Smooth muscle cell (in vitro differentiated cells): ENCODE measurements at regions not wholly inside any gene's neighbourhood (a gene's known extent, or its start where the extent isn't known, plus 50 kb on each side); places are given as distances from the start of the nearest gene placed in this dataset.

ENCODE experiments used
- DNase-seq: peaks from one replicate; lab custom pipeline; 2025; ENCODE audit not compliant: unreplicated experiment; lab: John Stamatoyannopoulos, UW
- H2AFZ ChIP-seq: fragments of 200-600 bp; sonication (generic); 2 replicates; pipeline ENCODE4 v1.6.0; 2016; ENCODE audit warnings: antibody characterized with exemption, low read depth, mild to moderate bottlenecking
- H3F3A ChIP-seq: fragments of 200-600 bp; sonication (generic); 2 replicates; pipeline ENCODE4 v1.6.0; 2017; ENCODE audit warnings: antibody characterized with exemption, low read depth
- H3K27ac ChIP-seq: fragments of 200-600 bp; sonication (generic); 2 replicates; pipeline ENCODE4 v1.5.1; 2016; ENCODE audit warnings: low read depth, mild to moderate bottlenecking
- H3K27me3 ChIP-seq: fragments of 200-600 bp; sonication (generic); 2 replicates; pipeline ENCODE4 v1.6.1; 2016; ENCODE audit warnings: low read depth, mild to moderate bottlenecking
- H3K36me3 ChIP-seq: fragments of 200-600 bp; sonication (generic); 2 replicates; pipeline ENCODE4 v1.5.1; 2016; ENCODE audit warnings: low read depth
- H3K4me1 ChIP-seq: fragments of 200-600 bp; sonication (generic); 2 replicates; pipeline ENCODE4 v1.5.1; 2016; ENCODE audit warnings: low read depth
- H3K4me2 ChIP-seq: fragments of 200-600 bp; sonication (generic); 2 replicates; pipeline ENCODE4 v1.6.0; 2016; ENCODE audit warnings: mild to moderate bottlenecking
- H3K4me3 ChIP-seq: fragments of 200-600 bp; sonication (generic); 2 replicates; pipeline ENCODE4 v1.5.1; 2016; ENCODE audit warnings: mild to moderate bottlenecking
- H3K79me2 ChIP-seq: fragments of 200-600 bp; sonication (generic); 2 replicates; pipeline ENCODE4 v1.6.0; 2016; ENCODE audit warnings: low read depth, mild to moderate bottlenecking
- H3K9ac ChIP-seq: fragments of 200-600 bp; sonication (generic); 2 replicates; pipeline ENCODE4 v1.6.0; 2016; ENCODE audit warnings: low read depth
- H3K9me3 ChIP-seq: fragments of 200-600 bp; sonication (generic); replicated peaks from 2 replicates; pipeline ENCODE4 v1.5.1; 2016; ENCODE audit warnings: low read depth
- H4K20me1 ChIP-seq: fragments of 200-600 bp; sonication (generic); 2 replicates; pipeline ENCODE4 v1.6.0; 2016; ENCODE audit warnings: low read depth
- CTCF ChIP-seq: fragments of 200-600 bp; sonication (generic); IDR thresholded peaks from 2 replicates; pipeline ENCODE4 v1.5.1; 2017; ENCODE audit warnings: borderline replicate concordance, mild to moderate bottlenecking, antibody characterized with exemption; ENCODE audit not compliant: insufficient read depth, poor library complexity, severe bottlenecking
- WGBS: methylation state at CpG from one replicate; pipeline ENCODE4 v1.1.7; 2016; ENCODE audit warnings: low lambda C conversion rate; 5-methylcytosine and 5-hydroxymethylcytosine counted together

GRCh38 chr6:156269751-156270369 is 507.3 kb upstream of the ARID1B start:
- Histone ChIP-seq H3K9me3 (no peaks in the 10 kb centered on the region), H4K20me1 (no peaks in the 10 kb centered on the region), H3K27me3 (no peaks in the 10 kb centered on the region), H3K4me3 (no peak overlapping the region), H3K36me3 (no peaks in the 10 kb centered on the region), H3K4me1 (no peaks in the 10 kb centered on the region), H3F3A (no peaks in the 10 kb centered on the region), H3K79me2 (no peaks in the 10 kb centered on the region), H3K27ac (no peak overlapping the region), H3K9ac (no peak overlapping the region), H3K4me2 (no peak overlapping the region), H2AFZ (no peak overlapping the region)
- no peak for DNase-seq
- WGBS, result 92% methylated on average over 8 of the region's 8 CpGs
- TF ChIP-seq CTCF, result no peak

- H2AFZ ChIP-seq, result no peak overlapping the region
- no peaks in the 10 kb centered on the region for H3K79me2 ChIP-seq
- H4K20me1 ChIP-seq, result no peaks in the 10 kb centered on the region
- H3K4me1 ChIP-seq, result no peaks in the 10 kb centered on the region
- no peaks in the 10 kb centered on the region for H3K36me3 ChIP-seq
- H3K27me3 ChIP-seq, result no peaks in the 10 kb centered on the region
- no peak overlapping the region for H3K27ac ChIP-seq
- H3K4me3 ChIP-seq, result no peak overlapping the region
- no peaks in the 10 kb centered on the region for H3F3A ChIP-seq
- no peak for TF ChIP-seq CTCF
- WGBS, result 90% methylated on average over 3 of the region's 3 CpGs
- H3K9me3 ChIP-seq, result no peaks in the 10 kb centered on the region
- no peak overlapping the region for H3K9ac ChIP-seq
- H3K4me2 ChIP-seq, result no peak overlapping the region
- DNase-seq, result no peak
Observed at GRCh38 chr6:156268849-156269248, 508.3 kb upstream of the ARID1B start.

- H2AFZ ChIP-seq, result no peak overlapping the region
- no peaks in the 10 kb centered on the region for H3K79me2 ChIP-seq
- no peak overlapping the region for H3K4me2 ChIP-seq
- no peaks in the 10 kb centered on the region for H4K20me1 ChIP-seq
- no peaks in the 10 kb centered on the region for H3K4me1 ChIP-seq
- H3F3A ChIP-seq, result no peaks in the 10 kb centered on the region
- no peak overlapping the region for H3K4me3 ChIP-seq
- 83% methylated on average over 3 of the region's 3 CpGs for WGBS
- H3K27me3 ChIP-seq, result no peaks in the 10 kb centered on the region
- H3K36me3 ChIP-seq, result no peaks in the 10 kb centered on the region
- no peak for DNase-seq
- TF ChIP-seq CTCF, result no peak
- no peak overlapping the region for H3K27ac ChIP-seq
- no peaks in the 10 kb centered on the region for H3K9me3 ChIP-seq
- no peak overlapping the region for H3K9ac ChIP-seq
Observed at GRCh38 chr6:156262014-156262413, 515.2 kb upstream of the ARID1B start.

GRCh38 chr6:156260815-156261214 is 516.4 kb upstream of the ARID1B start:
- H3K9me3 ChIP-seq, result no peaks in the 10 kb centered on the region

More at GRCh38 chr6:156260815-156261214, 516.4 kb upstream of the ARID1B start:
- Histone ChIP-seq H3K27ac (no peak overlapping the region), H2AFZ (no peak overlapping the region), H3K4me1 (no peaks in the 10 kb centered on the region), H3K79me2 (no peaks in the 10 kb centered on the region), H4K20me1 (no peaks in the 10 kb centered on the region), H3K4me3 (no peak overlapping the region), H3F3A (no peaks in the 10 kb centered on the region), H3K4me2 (no peak overlapping the region), H3K36me3 (no peaks in the 10 kb centered on the region), H3K9ac (no peak overlapping the region), H3K27me3 (no peaks in the 10 kb centered on the region)
- DNase-seq, result no peak
- 89% methylated on average over 3 of the region's 3 CpGs for WGBS
- no peak for TF ChIP-seq CTCF
